ENCODE measurements at regions not wholly inside any gene's neighbourhood (a gene's known extent, or its start where the extent isn't known, plus 50 kb on each side); places are given as distances from the start of the nearest gene placed in this dataset.
"Not testable (repeated sequence)": the region's sequence is repeated elsewhere in the genome, so short reads cannot be mapped to it uniquely, and the experiment has no call there.

DNA sequence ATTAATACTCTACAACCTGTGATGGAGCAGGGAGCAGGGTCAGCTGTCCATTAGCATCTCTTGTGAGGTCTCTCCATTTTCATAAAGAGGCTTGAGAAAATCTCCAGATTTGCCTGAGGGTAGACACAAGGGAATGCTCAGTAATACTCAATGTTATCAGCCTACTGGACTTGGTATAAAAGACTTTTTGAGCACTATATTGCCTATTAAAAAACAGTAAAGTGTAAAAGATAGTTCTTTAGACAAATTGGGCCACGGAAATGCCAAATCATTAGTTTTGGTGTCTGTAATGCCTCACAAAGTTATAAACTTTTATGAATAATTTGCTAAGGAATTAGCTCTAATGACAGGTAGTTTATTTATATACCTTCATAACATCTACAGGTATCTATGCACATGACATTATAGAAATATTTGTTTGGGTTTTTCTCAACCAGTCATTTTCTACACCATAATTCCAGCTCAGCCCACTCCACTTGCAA, 1524.9 kb upstream of the TPTE start:
- TF ChIP-seq, protein P1, sequence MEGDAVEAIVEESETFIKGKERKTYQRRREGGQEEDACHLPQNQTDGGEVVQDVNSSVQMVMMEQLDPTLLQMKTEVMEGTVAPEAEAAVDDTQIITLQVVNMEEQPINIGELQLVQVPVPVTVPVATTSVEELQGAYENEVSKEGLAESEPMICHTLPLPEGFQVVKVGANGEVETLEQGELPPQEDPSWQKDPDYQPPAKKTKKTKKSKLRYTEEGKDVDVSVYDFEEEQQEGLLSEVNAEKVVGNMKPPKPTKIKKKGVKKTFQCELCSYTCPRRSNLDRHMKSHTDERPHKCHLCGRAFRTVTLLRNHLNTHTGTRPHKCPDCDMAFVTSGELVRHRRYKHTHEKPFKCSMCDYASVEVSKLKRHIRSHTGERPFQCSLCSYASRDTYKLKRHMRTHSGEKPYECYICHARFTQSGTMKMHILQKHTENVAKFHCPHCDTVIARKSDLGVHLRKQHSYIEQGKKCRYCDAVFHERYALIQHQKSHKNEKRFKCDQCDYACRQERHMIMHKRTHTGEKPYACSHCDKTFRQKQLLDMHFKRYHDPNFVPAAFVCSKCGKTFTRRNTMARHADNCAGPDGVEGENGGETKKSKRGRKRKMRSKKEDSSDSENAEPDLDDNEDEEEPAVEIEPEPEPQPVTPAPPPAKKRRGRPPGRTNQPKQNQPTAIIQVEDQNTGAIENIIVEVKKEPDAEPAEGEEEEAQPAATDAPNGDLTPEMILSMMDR (IDR thresholded peaks at IDR 0.05), result not testable (repeated sequence)
- TF ChIP-seq POLR2A (IDR thresholded peaks at IDR 0.05), result not testable (repeated sequence)

Measured in thyroid gland (tissue), 4 donors.